Endothelial cell of umbilical vein (primary cell): ENCODE measurements at regions not wholly inside any gene's neighbourhood (a gene's known extent, or its start where the extent isn't known, plus 50 kb on each side); places are given as distances from the start of the nearest gene placed in this dataset.

Experiments used
- BruUV-seq: library from RNA; stranded (reverse); fragments of 400-500 nt; replicated peaks from 2 replicates; lab custom pipeline; 2021; lab: Mats Ljungman, UMichigan
- CTCF ChIA-PET: fragments of 300-600, 350-600 bp; sonication (Branson Sonifier 250); formaldehyde crosslinking; loops from one replicate; lab custom pipeline; 2021; ENCODE audit warnings: antibody characterized with exemption, inconsistent platforms; lab: Charles Lee
- POLR2A ChIA-PET: fragments of 300-600, 350-600 bp; sonication (Branson Sonifier 250); formaldehyde crosslinking; loops from one replicate; lab custom pipeline; 2021; ENCODE audit warnings: antibody characterized with exemption, inconsistent platforms; lab: Charles Lee
- DNase-seq: peaks from one replicate; pipeline ENCODE4 v3.0.0-alpha.2; 2011; ENCODE audit warnings: low read depth, low spot score
- FAIRE-seq: peaks from 2 replicates; lab custom pipeline; 2011; peaks lifted over from hg19 to GRCh38; lab: Jason Lieb, UNC
- H2AFZ ChIP-seq: 2 replicates; pipeline ENCODE4 v1.6.0; 2012; ENCODE audit warnings: low read depth, low read length, control low read depth, inconsistent platforms
- H3K27ac ChIP-seq: 2 replicates; pipeline ENCODE4 v1.5.1; 2011; ENCODE audit warnings: low read depth, mild to moderate bottlenecking, control low read depth, low read length, moderate library complexity; ENCODE audit not compliant: insufficient read depth
- H3K27me3 ChIP-seq, 2 experiments: 2 replicates each; pipeline versions ENCODE4 v1.6.0 to v1.6.1; 2011; ENCODE audit warnings: low read length in 2 of 2, mixed read lengths in 1 of 2; ENCODE audit not compliant: control insufficient read depth in 2 of 2, insufficient read depth in 2 of 2
- H3K36me3 ChIP-seq, 2 experiments: 2 replicates in 1 of 2; 3 replicates in 1 of 2; pipeline ENCODE4 v1.5.1; 2011; ENCODE audit warnings: low read length in 2 of 2, mild to moderate bottlenecking in 1 of 2, moderate library complexity in 1 of 2; ENCODE audit not compliant: control insufficient read depth in 2 of 2, insufficient read depth in 2 of 2; ENCODE audit errors: extremely low read depth in 1 of 2
- H3K4me1 ChIP-seq: 3 replicates; pipeline ENCODE4 v1.5.1; 2011; ENCODE audit warnings: mild to moderate bottlenecking, low read length; ENCODE audit not compliant: control insufficient read depth, insufficient read depth; ENCODE audit errors: extremely low read depth
- H3K4me2 ChIP-seq: 2 replicates; pipeline ENCODE4 v1.6.1; 2011; ENCODE audit warnings: low read length, control low read depth, mixed read lengths; ENCODE audit not compliant: insufficient read depth
- H3K4me3 ChIP-seq, 3 experiments: fragments of 200-600 bp in 1 of 3; sonication (generic), shearing (Covaris generic) in 1 of 3; replicated peaks in 1 of 3; 2 replicates each; pipeline ENCODE4 v1.5.1; 2011 to 2016; ENCODE audit warnings: control low read depth in 3 of 3, low read length in 3 of 3, mild to moderate bottlenecking in 2 of 3, inconsistent platforms in 1 of 3, low read depth in 1 of 3, moderate library complexity in 1 of 3; ENCODE audit not compliant: insufficient read depth in 1 of 3
- H3K79me2 ChIP-seq: 2 replicates; pipeline ENCODE4 v1.6.0; 2012; ENCODE audit warnings: low read length, inconsistent platforms; ENCODE audit not compliant: control insufficient read depth, insufficient read depth
- H3K9ac ChIP-seq: replicated peaks from 2 replicates; pipeline ENCODE3; 2011; ENCODE audit warnings: low read length, control low read depth; ENCODE audit not compliant: insufficient read depth; ENCODE audit errors: extremely low read depth
- H3K9me1 ChIP-seq: replicated peaks from 3 replicates; pipeline ENCODE4 v1.6.0; 2011; ENCODE audit warnings: mild to moderate bottlenecking, low read length; ENCODE audit not compliant: control insufficient read depth, insufficient read depth; ENCODE audit errors: extremely low read depth
- H3K9me3 ChIP-seq: replicated peaks from 2 replicates; pipeline ENCODE4 v1.5.1; 2012; ENCODE audit warnings: low read length, inconsistent platforms; ENCODE audit not compliant: control insufficient read depth, insufficient read depth
- H4K20me1 ChIP-seq: replicated peaks from 2 replicates; pipeline ENCODE3; 2011; ENCODE audit warnings: mild to moderate bottlenecking, low read length; ENCODE audit not compliant: control insufficient read depth, insufficient read depth; ENCODE audit errors: extremely low read depth
- EZH2 ChIP-seq: IDR thresholded peaks from 2 replicates; pipeline ENCODE4 v1.6.1; 2012; ENCODE audit warnings: borderline replicate concordance, low read depth, mild to moderate bottlenecking, moderate library complexity, low read length, inconsistent platforms; ENCODE audit not compliant: severe bottlenecking
- FOS ChIP-seq: IDR thresholded peaks from 2 replicates; pipeline ENCODE4 v1.6.1; 2011; ENCODE audit warnings: mild to moderate bottlenecking, low read length, moderate library complexity, borderline replicate concordance; ENCODE audit not compliant: insufficient read depth
- GATA2 ChIP-seq: IDR thresholded peaks from 2 replicates; pipeline ENCODE4 v1.7.0; 2011; ENCODE audit warnings: low read depth, mild to moderate bottlenecking, moderate library complexity, mixed read lengths, low read length; ENCODE audit not compliant: insufficient read length, insufficient read depth
- JUN ChIP-seq: IDR thresholded peaks from 2 replicates; pipeline ENCODE4 v1.6.1; 2011; ENCODE audit warnings: borderline replicate concordance, low read depth; ENCODE audit not compliant: insufficient read length, insufficient read depth
- MAX ChIP-seq: IDR thresholded peaks from 2 replicates; pipeline ENCODE4 v1.6.1; 2011; ENCODE audit not compliant: insufficient read depth, insufficient read length
- MYC ChIP-seq: IDR thresholded peaks from one replicate; pipeline ENCODE4 v1.6.1; 2011; ENCODE audit warnings: mild to moderate bottlenecking, low read depth, low read length
- POLR2A ChIP-seq: IDR thresholded peaks from 2 replicates; pipeline ENCODE4 v1.6.1; 2012; ENCODE audit warnings: low read depth, mild to moderate bottlenecking, control low read depth, low read length
- POLR2AphosphoS5 ChIP-seq: IDR thresholded peaks from 2 replicates; pipeline ENCODE4 v1.6.1; 2012; ENCODE audit warnings: low read depth, mild to moderate bottlenecking, control low read depth, low read length, moderate library complexity; ENCODE audit not compliant: insufficient read depth
- dilution Hi-C: fragments of 300-500 bp; cut with MboI; formaldehyde crosslinking; loops from one replicate; pipeline ENCODE4 v1.15.0; 2019; ENCODE audit warnings: low sequenced_read_pairs; ENCODE audit not compliant: extremely low pct_ligation_motif_present
- intact Hi-C: fragments of 100-400 bp; cut with micrococcal nuclease; formaldehyde crosslinking; loops from one replicate; pipeline ENCODE4 v1.10.0; 2022
- TF ChIP-seq, protein P1 (sequence below), 2 donors: IDR thresholded peaks; 1 replicate in 1 of 2; 2 replicates in 1 of 2; pipeline ENCODE4 v1.5.1; 2011; ENCODE audit warnings: low read length in 2 of 2, mild to moderate bottlenecking in 2 of 2, moderate library complexity in 2 of 2, control low read depth in 1 of 2, inconsistent platforms in 1 of 2, low read depth in 1 of 2; ENCODE audit not compliant: insufficient read depth in 1 of 2; ENCODE audit errors: extremely low read depth in 1 of 2

GRCh38 chr4:55023030-55023429 lies 102.4 kb downstream of the KDR start:
- CTCF ChIA-PET: no interaction called here
- intact Hi-C loops (no loop called here), dilution Hi-C loops (no loop called here)
- H3K4me2 ChIP-seq: no peak overlapping the region
- no peaks in the 10 kb centered on the region for H4K20me1 ChIP-seq
- H3K27ac ChIP-seq: no peak overlapping the region
- no peaks in the 10 kb centered on the region for H3K9me3 ChIP-seq
- H3K36me3 ChIP-seq: no peaks in the 10 kb centered on the region
- no peaks in the 10 kb centered on the region for H3K4me1 ChIP-seq
- no peak overlapping the region for H3K9ac ChIP-seq
- DNase-seq (no peak), FAIRE-seq (no peak)
- no peaks in the 10 kb centered on the region for H3K9me1 ChIP-seq
- no peak overlapping the region for H3K4me3 ChIP-seq
- BruUV-seq: no TSS peak
- no peaks in the 10 kb centered on the region for H3K27me3 ChIP-seq
- no peak for TF ChIP-seq MAX
- TF ChIP-seq POLR2AphosphoS5: no peak
- TF ChIP-seq MYC: no peak
- no peak for TF ChIP-seq JUN
- no peak for TF ChIP-seq POLR2A
- TF ChIP-seq EZH2: no peak
- no peak for TF ChIP-seq GATA2
- TF ChIP-seq FOS: no peak
- TF ChIP-seq, protein P1, sequence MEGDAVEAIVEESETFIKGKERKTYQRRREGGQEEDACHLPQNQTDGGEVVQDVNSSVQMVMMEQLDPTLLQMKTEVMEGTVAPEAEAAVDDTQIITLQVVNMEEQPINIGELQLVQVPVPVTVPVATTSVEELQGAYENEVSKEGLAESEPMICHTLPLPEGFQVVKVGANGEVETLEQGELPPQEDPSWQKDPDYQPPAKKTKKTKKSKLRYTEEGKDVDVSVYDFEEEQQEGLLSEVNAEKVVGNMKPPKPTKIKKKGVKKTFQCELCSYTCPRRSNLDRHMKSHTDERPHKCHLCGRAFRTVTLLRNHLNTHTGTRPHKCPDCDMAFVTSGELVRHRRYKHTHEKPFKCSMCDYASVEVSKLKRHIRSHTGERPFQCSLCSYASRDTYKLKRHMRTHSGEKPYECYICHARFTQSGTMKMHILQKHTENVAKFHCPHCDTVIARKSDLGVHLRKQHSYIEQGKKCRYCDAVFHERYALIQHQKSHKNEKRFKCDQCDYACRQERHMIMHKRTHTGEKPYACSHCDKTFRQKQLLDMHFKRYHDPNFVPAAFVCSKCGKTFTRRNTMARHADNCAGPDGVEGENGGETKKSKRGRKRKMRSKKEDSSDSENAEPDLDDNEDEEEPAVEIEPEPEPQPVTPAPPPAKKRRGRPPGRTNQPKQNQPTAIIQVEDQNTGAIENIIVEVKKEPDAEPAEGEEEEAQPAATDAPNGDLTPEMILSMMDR (IDR thresholded peaks at IDR 0.05; ENCODE audit: extremely low read depth in 1 of 2, insufficient read depth in 1 of 2, low read depth in 1 of 2, low read length in 2 of 2): no peak
- H3K79me2 ChIP-seq: no peaks in the 10 kb centered on the region
- POLR2A ChIA-PET: no interaction called here
- no peak overlapping the region for H2AFZ ChIP-seq
